K562 (cell line): ENCODE measurements at regions not wholly inside any gene's neighbourhood (a gene's known extent, or its start where the extent isn't known, plus 50 kb on each side); places are given as distances from the start of the nearest gene placed in this dataset.

Experiments used
- ARID3A ChIP-seq: IDR thresholded peaks from 2 replicates; pipeline ENCODE4 v1.6.1; 2012; ENCODE audit warnings: low read depth, low read length, improper control_type of control experiment, borderline replicate concordance
- BACH1 ChIP-seq: fragments of 200-800 bp; sonication (Bioruptor generic); IDR thresholded peaks from 2 replicates; pipeline ENCODE4 v1.6.1; 2016; ENCODE audit warnings: missing genetic modification characterization, missing compliant biosample characterization
- CBFA2T2 ChIP-seq: fragments of 450-650 bp; conservative IDR thresholded peaks from 2 replicates; pipeline ENCODE4 v1.6.1; 2017; ENCODE audit warnings: mild to moderate bottlenecking
- CBFA2T3 ChIP-seq: fragments of 450-650 bp; IDR thresholded peaks from 2 replicates; pipeline ENCODE4 v1.6.1; 2017
- DACH1 ChIP-seq: fragments of 450-650 bp; IDR thresholded peaks from 2 replicates; pipeline ENCODE4 v1.6.1; 2018; ENCODE audit not compliant: partially characterized antibody
- EGR1 ChIP-seq: fragments of 450-650 bp; conservative IDR thresholded peaks from 2 replicates; pipeline ENCODE4 v1.6.1; 2017; ENCODE audit warnings: mild to moderate bottlenecking
- ESRRA ChIP-seq: fragments of 450-650 bp; IDR thresholded peaks from 2 replicates; pipeline ENCODE4 v1.6.1; 2014; ENCODE audit warnings: low read depth, mild to moderate bottlenecking, moderate library complexity, borderline replicate concordance
- GABPB1 ChIP-seq: sonication (generic); formaldehyde crosslinking; IDR thresholded peaks from 2 replicates; pipeline ENCODE4 v1.8.0; 2022; ENCODE audit warnings: mild to moderate bottlenecking, missing genetic modification reagents
- L3MBTL2 ChIP-seq: fragments of 450-650 bp; IDR thresholded peaks from 2 replicates; pipeline ENCODE4 v1.6.1; 2016; ENCODE audit warnings: mild to moderate bottlenecking, moderate library complexity
- MNT ChIP-seq, 2 experiments: fragments of 450-650 bp; conservative IDR thresholded peaks; 2 replicates each; pipeline ENCODE4 v1.6.1; 2017; ENCODE audit warnings: mild to moderate bottlenecking in 2 of 2, moderate library complexity in 2 of 2
- MTA2 ChIP-seq: fragments of 450-650 bp; IDR thresholded peaks from 2 replicates; pipeline ENCODE4 v1.6.1; 2016; ENCODE audit warnings: low read depth
- RFX5 ChIP-seq: IDR thresholded peaks from 2 replicates; pipeline ENCODE4 v1.6.1; 2011; ENCODE audit warnings: low read depth, mild to moderate bottlenecking, improper control_type of control experiment, low read length
- SMARCA5 ChIP-seq: fragments of 450-650 bp; IDR thresholded peaks from 2 replicates; pipeline ENCODE4 v1.6.1; 2016
- TAF7 ChIP-seq: fragments of 450-650 bp; IDR thresholded peaks from 2 replicates; pipeline ENCODE4 v1.6.1; 2016; ENCODE audit warnings: missing genetic modification characterization, missing compliant biosample characterization
- TRIM24 ChIP-seq, 2 experiments: fragments of 450-650 bp; IDR thresholded peaks; 2 replicates each; pipeline ENCODE4 v1.6.1; 2016
- ZKSCAN3 ChIP-seq: fragments of 250-450 bp; sonication (Bioruptor Pico); IDR thresholded peaks from 2 replicates; pipeline ENCODE4 v1.4.0; 2020
- ZNF212 ChIP-seq: fragments of 450-650 bp; formaldehyde crosslinking; IDR thresholded peaks from 2 replicates; pipeline ENCODE4 v1.4.0; 2020; ENCODE audit warnings: mild to moderate bottlenecking
- ZNF347 ChIP-seq: fragments of 450-650 bp; formaldehyde crosslinking; IDR thresholded peaks from 2 replicates; pipeline ENCODE4 v1.4.0; 2020; ENCODE audit warnings: low read depth, mild to moderate bottlenecking, moderate library complexity
- ZNF384 ChIP-seq: IDR thresholded peaks from 2 replicates; pipeline ENCODE4 v1.6.1; 2012; ENCODE audit warnings: low read depth, low read length, improper control_type of control experiment

- TF ChIP-seq DACH1 (no peak), RFX5 (no peak), EGR1 (no peak), TAF7 (tag) (no peak), ZNF212 (no peak), GABPB1 (CRISPR knock-in tag) (no peak), BACH1 (tag) (no peak), TRIM24 (IDR thresholded peaks at IDR 0.05) (peak; percentile 21 to 34; a peak in 1 of 4 replicates), CBFA2T2 (peak; percentile 78), MNT (conservative IDR thresholded peaks at IDR 0.05) (no peak), ARID3A (no peak), ZNF384 (no peak), SMARCA5 (no peak), MTA2 (0 out of 2 replicates have a peak, but pooled peaks have one; percentile 27), ZKSCAN3 (CRISPR knock-in tag) (no peak), CBFA2T3 (peak; percentile 86), ESRRA (no peak), L3MBTL2 (no peak), ZNF347 (CRISPR knock-in tag) (no peak)
Measured at GRCh38 chr16:16925432-16925831, 545.3 kb downstream of the XYLT1 start (continued).
